ENCODE measurements at regions not wholly inside any gene's neighbourhood (a gene's known extent, or its start where the extent isn't known, plus 50 kb on each side); places are given as distances from the start of the nearest gene placed in this dataset.

DNA sequence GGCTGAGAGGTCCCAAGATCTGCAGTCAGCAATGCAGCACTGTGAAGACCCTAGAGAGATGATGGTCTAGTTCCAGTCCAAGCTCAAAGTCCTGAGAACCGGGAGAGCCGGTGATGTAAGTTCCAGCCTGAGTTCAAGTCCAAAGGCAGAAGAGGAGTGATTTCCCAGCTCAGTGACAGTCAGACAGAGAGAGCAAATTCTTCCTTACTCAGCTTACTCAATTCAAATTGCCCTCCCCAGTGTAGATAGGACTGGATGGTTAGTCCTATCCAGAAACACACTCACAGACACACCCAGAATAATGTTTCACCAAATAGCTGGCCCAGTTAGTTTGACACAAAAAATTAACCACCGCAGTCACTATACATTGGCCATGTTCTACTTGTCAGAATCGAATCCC is 185.5 kb upstream of the MYO3A start:
- TF ChIP-seq EZH2 (IDR thresholded peaks at IDR 0.05) = no peak
- TF ChIP-seq, protein P1, sequence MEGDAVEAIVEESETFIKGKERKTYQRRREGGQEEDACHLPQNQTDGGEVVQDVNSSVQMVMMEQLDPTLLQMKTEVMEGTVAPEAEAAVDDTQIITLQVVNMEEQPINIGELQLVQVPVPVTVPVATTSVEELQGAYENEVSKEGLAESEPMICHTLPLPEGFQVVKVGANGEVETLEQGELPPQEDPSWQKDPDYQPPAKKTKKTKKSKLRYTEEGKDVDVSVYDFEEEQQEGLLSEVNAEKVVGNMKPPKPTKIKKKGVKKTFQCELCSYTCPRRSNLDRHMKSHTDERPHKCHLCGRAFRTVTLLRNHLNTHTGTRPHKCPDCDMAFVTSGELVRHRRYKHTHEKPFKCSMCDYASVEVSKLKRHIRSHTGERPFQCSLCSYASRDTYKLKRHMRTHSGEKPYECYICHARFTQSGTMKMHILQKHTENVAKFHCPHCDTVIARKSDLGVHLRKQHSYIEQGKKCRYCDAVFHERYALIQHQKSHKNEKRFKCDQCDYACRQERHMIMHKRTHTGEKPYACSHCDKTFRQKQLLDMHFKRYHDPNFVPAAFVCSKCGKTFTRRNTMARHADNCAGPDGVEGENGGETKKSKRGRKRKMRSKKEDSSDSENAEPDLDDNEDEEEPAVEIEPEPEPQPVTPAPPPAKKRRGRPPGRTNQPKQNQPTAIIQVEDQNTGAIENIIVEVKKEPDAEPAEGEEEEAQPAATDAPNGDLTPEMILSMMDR (IDR thresholded peaks at IDR 0.05) = no peak

Data from neural progenitor cell (in vitro differentiated cells).